GM12891 (cell line): ENCODE measurements at regions not wholly inside any gene's neighbourhood (a gene's known extent, or its start where the extent isn't known, plus 50 kb on each side); places are given as distances from the start of the nearest gene placed in this dataset.
A peak's percentile ranks its signal among the peaks of the same experiment; 100 is the strongest.
"Not testable (repeated sequence)": the region's sequence is repeated elsewhere in the genome, so short reads cannot be mapped to it uniquely, and the experiment has no call there.

Experiments
- DNase-seq: peaks from one replicate; pipeline ENCODE4 v3.0.0; 2011; ENCODE audit warnings: low spot score; ENCODE audit not compliant: insufficient read length
- FAIRE-seq: peaks from 2 replicates; lab custom pipeline; 2011; peaks lifted over from hg19 to GRCh38; lab: Jason Lieb, UNC
- PAX5 ChIP-seq: IDR thresholded peaks from 2 replicates; pipeline ENCODE4 v1.6.1; 2011; ENCODE audit warnings: low read length, moderate library complexity, mild to moderate bottlenecking; ENCODE audit not compliant: insufficient read depth, severe bottlenecking
- POLR2A ChIP-seq: IDR thresholded peaks from 2 replicates; pipeline ENCODE4 v1.6.1; 2011; ENCODE audit warnings: low read depth, low read length, control low read depth
- POLR2AphosphoS5 ChIP-seq: IDR thresholded peaks from 2 replicates; pipeline ENCODE4 v1.6.1; 2011; ENCODE audit warnings: low read depth, low read length, control low read depth
- POU2F2 ChIP-seq: IDR thresholded peaks from 2 replicates; pipeline ENCODE4 v1.6.1; 2011; ENCODE audit warnings: low read depth, mild to moderate bottlenecking, control low read depth, low read length, moderate library complexity
- SPI1 ChIP-seq: IDR thresholded peaks from 2 replicates; pipeline ENCODE4 v1.6.1; 2011; ENCODE audit warnings: low read depth, low read length, control low read depth
- TAF1 ChIP-seq: IDR thresholded peaks from 2 replicates; pipeline ENCODE4 v1.6.1; 2011; ENCODE audit warnings: low read depth, low read length, control low read depth

DNA sequence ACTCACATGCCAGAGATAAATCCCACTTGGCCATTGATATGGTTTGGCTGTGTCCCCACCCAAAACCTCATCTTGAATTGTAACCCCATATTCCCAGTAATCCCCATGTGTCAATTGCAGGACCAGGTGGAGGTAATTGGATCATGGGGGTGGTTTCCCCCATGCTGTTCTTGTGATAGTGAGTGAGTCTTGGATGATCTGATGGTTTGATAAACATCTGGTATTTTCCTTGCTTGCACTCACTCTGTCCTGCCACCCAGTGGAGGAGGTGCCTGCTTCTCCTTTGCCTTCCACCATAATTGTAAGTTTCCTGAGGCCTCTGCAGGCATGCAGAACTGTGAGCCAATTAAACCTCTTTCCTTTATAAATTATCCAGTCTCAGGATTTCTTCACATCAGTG, 50.4 kb upstream of the B3GAT2 start:
- not testable (repeated sequence) for FAIRE-seq, DNase-seq

DNA sequence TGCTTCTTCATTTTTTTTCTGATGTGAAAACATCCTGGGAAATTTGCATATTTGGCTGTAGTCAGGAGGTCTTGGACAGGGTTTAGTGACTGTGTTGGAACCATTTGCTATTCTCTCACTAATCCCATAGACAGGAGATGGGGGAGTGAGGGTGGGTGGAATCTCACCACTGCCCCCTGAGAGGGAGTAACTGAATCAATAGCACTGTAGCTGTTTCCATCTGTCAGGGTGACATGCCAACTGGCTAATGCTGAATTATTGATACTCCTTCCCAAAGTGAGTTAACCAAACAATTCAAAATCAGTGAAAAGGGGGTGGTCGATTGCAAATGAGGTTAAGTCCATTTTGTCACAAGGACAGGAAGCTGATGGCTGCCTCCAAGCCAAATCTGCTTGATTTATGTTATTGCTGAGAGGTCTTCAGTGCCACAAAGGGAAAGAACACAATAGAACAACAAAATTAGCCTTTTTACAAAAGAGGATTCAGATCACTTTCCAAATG, 55.1 kb upstream of the B3GAT2 start:
- FAIRE-seq (no peak), DNase-seq (no peak)
- TF ChIP-seq POLR2A, result no peak
- no peak for TF ChIP-seq SPI1
- no peak for TF ChIP-seq POLR2AphosphoS5
- TF ChIP-seq TAF1, result no peak
- no peak for TF ChIP-seq POU2F2
- no peak for TF ChIP-seq PAX5

DNA sequence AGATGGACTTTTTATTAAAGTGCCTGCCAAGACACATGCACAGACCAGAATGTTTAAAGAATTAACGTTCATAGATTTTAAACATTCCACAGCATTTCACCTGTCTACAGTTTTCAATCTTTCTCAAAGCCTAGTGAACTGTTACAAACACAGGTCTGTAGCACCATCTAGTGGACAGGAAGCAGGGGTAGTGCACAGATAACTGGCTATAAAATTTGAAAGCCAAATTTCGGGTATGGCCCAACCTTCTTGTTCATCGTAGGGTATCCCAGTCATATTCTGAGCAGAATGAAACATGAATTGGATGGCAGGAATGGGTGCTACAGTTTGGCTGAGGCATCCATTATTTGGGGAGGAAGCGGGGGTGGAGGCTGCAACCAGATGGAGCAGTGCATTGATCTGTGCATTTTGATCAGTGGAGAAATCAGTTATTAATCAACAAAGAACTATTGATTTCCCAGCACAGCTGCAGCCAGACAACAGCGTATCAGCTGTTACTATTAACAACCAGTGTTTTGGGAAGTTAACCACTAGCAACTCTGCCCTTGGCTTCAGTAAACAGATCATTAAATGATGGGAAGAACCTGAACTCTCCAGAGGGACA, 56.1 kb upstream of the B3GAT2 start:
- FAIRE-seq, result peak; percentile 91
- TF ChIP-seq POLR2A (no peak), POU2F2 (no peak), SPI1 (no peak), TAF1 (no peak), POLR2AphosphoS5 (no peak), PAX5 (no peak)

DNA sequence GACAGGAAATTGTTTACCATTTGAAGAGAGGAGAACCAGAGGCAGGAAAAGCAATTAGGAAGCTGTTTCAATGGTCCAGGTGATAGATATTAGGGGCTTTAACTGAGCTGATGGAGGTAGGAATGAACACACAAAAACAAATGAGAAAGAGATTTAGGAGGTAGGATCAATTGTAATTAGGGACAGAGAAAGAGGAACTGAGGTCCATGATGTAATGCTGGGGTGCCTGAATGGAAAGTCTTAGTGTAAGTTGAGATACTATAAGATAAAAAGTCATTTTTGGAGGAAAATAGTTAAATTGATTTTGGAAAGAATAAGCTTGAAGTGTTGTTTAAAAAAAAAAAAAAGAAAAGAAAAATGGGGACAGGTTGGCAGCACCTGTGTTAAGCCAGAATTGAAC, 58.5 kb upstream of the B3GAT2 start:
- no peak for FAIRE-seq
- no peak for DNase-seq
- TF ChIP-seq POU2F2 (no peak), POLR2A (no peak), SPI1 (peak; percentile 73), PAX5 (no peak), POLR2AphosphoS5 (no peak), TAF1 (no peak)

More for the DNA sequence above, 56.1 kb upstream of the B3GAT2 start:
- DNase-seq, result peak; percentile 29

DNA sequence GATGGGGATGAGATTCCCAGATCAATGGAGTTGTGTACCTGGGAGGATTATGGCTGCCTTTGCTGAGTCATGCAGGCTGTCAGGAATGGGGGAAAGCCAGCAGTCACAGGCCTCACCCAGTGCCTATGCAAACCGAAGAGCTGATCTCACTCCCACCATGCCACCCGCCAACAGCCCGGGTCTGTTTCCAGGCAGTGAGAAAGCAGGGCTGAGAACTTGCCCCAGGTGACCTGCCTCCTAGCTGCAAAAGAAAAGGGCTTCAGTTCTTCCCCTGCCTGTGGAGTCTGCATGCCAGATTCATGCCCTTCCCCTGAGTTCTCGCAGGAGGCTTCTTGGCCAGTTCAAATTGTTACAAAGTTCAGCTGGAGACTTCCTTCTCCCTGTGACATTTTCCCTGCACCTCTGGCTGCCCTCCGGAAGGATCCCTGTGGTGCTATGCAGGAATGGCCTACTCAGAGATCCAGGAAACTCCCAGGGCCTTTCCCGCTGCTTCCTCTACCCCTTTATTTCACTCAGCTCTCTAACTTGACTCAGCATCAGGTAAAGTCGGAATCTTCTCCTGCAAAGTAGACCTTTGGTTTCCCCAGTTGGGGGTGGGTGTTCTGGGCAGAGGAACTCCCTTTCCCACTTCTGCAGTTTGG, 71.5 kb upstream of the B3GAT2 start:
- TF ChIP-seq POLR2AphosphoS5 (no peak), PAX5 (no peak), POU2F2 (no peak), SPI1 (no peak), TAF1 (no peak), POLR2A (no peak)
- FAIRE-seq, result no peak
- no peak for DNase-seq

DNA sequence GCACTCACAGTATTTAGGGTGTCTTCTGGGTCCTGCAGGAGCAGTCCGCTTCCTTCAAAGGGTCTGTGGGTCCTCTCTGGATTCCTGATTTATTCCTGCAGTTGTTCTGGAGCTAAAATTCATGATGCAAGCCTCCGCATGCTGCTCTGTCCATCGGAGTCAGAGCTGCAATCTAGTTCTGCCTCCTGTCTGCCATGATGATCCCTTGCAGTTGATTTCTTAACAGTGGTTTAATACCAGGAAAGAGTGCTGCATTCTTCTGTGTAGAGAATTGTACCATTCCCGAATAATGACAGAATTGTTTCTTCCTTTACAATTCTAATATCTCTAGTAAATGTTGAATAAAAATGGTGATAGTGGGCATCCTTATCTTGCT, 72.0 kb upstream of the B3GAT2 start:
- DNase-seq (no peak), FAIRE-seq (no peak)
- TF ChIP-seq POLR2A, result no peak
- TF ChIP-seq POU2F2, result no peak
- TF ChIP-seq PAX5, result no peak
- TF ChIP-seq TAF1, result no peak
- no peak for TF ChIP-seq POLR2AphosphoS5
- no peak for TF ChIP-seq SPI1

DNA sequence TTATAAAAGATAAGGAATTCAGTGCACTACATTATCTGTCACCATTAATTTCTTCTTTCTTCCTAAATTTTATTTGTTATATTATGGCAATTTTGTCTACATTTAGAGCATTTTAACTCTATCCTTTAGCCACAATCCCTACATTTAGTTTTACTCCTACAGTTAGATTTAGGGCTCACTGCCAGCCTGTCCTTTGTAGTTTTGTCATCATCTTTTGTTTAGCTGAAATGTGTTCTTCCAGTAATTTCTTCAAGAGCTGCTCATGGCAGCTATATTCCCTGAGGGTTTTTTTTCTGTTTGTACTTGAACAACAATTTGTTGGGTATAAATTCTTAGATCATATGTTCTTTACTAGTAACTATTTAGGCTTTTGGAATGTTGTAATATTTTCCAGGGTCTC, 72.7 kb upstream of the B3GAT2 start:
- TF ChIP-seq POLR2A, result no peak
- no peak for TF ChIP-seq SPI1
- no peak for TF ChIP-seq PAX5
- no peak for TF ChIP-seq POLR2AphosphoS5
- TF ChIP-seq TAF1, result no peak
- TF ChIP-seq POU2F2, result no peak
- no peak for FAIRE-seq
- no peak for DNase-seq

DNA sequence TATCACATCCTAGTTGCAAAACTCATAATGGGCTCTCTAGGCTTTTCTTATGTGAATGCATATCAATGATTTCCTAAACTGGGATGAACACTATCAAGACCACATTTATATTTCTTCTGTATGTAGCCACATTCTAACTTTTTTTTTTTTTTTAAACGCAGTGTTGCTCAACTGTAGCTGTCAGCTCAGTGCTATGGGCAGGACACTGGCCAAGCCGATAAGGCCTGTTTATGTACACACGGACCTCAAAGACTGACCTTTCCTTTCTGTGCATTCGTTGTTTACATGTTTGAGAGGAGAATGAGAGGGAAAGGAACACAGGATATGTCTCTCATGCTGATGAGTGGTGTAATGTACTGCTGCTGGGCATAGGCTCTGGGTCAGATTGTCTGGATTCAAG, 75.1 kb upstream of the B3GAT2 start:
- DNase-seq (no peak), FAIRE-seq (no peak)
- no peak for TF ChIP-seq POU2F2
- TF ChIP-seq TAF1, result no peak
- no peak for TF ChIP-seq POLR2A
- no peak for TF ChIP-seq SPI1
- TF ChIP-seq POLR2AphosphoS5, result no peak

DNA sequence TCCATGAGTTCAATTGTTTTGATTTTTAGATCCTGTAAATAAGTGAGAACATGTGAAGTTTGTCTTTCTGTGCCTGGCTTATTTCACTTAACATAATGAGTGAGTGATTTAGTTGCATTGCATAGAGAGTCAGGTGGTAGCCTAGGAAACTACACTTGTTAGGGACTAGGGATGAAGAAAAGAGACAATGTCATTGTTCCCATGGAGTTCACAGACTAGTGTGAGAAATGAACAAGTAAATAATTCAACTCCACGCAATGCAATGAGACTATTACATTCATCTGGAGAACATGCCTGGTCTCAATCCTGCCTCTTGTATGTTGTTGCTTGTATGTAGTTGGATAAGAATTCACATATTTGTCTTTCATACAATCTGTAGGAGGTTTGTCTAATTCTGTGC, 76.3 kb upstream of the B3GAT2 start:
- FAIRE-seq (no peak), DNase-seq (no peak)
- TF ChIP-seq TAF1 (no peak), SPI1 (no peak), POU2F2 (no peak), POLR2AphosphoS5 (no peak), PAX5 (no peak), POLR2A (no peak)

DNA sequence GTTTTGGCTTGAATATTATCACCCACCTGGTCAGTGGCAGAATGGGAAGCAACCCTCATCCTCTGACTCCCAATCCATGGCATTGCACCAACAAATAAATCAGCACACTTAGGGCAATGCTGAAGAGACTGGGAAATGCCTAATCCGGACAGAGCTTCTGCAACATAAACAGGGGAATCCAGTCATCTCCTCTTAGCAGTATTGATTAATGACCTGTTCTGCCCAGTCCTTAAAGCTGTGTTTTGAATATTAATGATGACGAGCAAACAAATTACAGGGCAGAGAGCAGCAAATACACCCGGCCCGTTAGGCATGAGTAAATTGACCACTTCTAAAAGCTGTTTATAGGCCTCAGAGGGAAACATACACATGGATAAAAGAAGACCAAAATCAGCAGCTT, 77.0 kb upstream of the B3GAT2 start:
- FAIRE-seq (no peak), DNase-seq (no peak)
- TF ChIP-seq TAF1, result no peak
